ENCODE measurements at regions not wholly inside any gene's neighbourhood (a gene's known extent, or its start where the extent isn't known, plus 50 kb on each side); places are given as distances from the start of the nearest gene placed in this dataset.

- TF ChIP-seq GATA2 (IDR thresholded peaks at IDR 0.05; ENCODE audit: low read depth, low read length) (no peak), GATA3 (IDR thresholded peaks at IDR 0.05; ENCODE audit: low read depth, low read length) (no peak)
These were observed 221.5 kb upstream of the CELF2 start for GRCh38 chr10:10796061-10796773.

Data from SH-SY5Y (cell line).